GM10266 (cell line): ENCODE measurements at regions not wholly inside any gene's neighbourhood (a gene's known extent, or its start where the extent isn't known, plus 50 kb on each side); places are given as distances from the start of the nearest gene placed in this dataset.

Experiments used
- DNase-seq: peaks from one replicate; pipeline ENCODE4 v3.0.0; 2012; ENCODE audit errors: extremely low spot score
- TF ChIP-seq, protein P1 (sequence below): IDR thresholded peaks from 2 replicates; pipeline ENCODE4 v1.5.1; 2012; ENCODE audit warnings: mild to moderate bottlenecking, low read depth; ENCODE audit not compliant: control insufficient read depth, insufficient read depth; ENCODE audit errors: missing control alignments

DNA sequence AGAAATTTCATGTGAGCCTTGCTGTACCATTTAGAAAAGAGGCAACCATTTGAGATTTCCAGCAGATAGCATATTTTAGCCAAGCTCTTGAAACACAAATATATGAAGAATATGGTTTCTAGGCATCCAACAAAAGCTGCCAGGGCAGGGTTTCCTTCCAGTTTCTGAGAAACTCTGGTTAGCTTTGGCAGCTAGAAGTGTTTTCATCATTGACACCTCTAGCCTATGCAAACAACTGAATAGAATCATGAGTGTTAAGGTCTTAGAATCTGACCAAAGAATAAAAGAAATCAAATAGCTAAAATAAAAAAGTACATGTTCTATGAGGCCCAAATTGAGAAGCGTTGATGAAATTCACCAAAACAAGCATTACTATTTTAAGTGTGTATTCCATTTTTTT, 188.1 kb downstream of the TMEM167A start:
- TF ChIP-seq, protein P1, sequence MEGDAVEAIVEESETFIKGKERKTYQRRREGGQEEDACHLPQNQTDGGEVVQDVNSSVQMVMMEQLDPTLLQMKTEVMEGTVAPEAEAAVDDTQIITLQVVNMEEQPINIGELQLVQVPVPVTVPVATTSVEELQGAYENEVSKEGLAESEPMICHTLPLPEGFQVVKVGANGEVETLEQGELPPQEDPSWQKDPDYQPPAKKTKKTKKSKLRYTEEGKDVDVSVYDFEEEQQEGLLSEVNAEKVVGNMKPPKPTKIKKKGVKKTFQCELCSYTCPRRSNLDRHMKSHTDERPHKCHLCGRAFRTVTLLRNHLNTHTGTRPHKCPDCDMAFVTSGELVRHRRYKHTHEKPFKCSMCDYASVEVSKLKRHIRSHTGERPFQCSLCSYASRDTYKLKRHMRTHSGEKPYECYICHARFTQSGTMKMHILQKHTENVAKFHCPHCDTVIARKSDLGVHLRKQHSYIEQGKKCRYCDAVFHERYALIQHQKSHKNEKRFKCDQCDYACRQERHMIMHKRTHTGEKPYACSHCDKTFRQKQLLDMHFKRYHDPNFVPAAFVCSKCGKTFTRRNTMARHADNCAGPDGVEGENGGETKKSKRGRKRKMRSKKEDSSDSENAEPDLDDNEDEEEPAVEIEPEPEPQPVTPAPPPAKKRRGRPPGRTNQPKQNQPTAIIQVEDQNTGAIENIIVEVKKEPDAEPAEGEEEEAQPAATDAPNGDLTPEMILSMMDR, result no peak
- no peak for DNase-seq

DNA sequence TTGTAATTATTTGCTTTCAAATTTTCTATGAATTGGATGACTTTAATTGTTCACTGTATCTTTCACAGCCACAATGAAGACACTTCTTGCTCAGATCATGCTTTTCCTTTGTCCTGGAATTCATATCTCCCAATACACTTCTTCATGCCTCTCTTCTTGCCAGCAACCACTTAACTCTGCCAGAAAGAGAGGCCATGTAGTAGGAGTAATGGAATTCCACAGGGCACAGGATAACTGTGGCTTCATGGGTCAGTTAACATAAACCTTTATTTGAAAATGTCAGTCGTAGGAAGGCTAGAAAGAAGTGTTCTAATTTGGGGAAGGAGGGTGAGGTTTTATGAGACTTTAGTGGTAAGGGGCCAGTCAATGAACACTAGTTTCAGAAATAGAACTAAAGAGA, 190.3 kb downstream of the TMEM167A start:
- TF ChIP-seq, protein P1, result no peak
- DNase-seq, result no peak

DNA sequence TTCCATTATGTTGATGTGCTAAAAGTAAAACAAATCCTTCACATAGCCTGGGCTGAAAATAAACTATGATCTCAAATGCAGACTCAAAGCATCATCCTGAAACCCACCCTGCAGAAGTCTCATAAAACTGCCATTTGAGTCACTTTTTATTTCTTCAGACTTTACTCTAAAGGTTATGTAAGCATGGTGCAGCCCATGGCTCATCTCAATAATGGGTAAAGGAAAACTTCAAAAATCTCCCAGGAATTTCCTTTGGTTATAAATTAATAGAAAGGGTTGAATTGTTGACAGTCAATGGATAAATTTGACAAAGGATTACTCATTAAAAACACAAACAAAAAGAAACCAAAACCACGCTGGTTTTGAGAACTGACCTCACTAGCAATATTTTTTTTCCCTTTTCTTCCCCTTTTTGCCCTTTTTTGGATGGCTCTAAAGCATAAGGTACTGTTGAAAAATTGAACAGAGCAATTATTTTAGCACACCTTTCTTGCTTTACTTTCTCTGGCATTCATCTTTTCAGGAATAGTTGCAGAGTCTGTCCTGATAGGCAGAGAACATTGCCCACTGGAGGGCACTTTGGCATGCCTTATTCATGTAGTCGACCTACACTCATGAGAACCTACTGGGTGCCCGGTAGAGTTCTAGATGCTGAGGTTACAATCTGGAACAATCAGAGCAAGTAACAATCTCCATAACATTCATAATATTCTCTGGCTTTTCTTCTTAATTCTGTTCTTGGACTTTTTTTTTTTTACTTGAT, 191.4 kb downstream of the TMEM167A start:
- DNase-seq, result peak; percentile 12
- TF ChIP-seq, protein P1, result peak; percentile 48

DNA sequence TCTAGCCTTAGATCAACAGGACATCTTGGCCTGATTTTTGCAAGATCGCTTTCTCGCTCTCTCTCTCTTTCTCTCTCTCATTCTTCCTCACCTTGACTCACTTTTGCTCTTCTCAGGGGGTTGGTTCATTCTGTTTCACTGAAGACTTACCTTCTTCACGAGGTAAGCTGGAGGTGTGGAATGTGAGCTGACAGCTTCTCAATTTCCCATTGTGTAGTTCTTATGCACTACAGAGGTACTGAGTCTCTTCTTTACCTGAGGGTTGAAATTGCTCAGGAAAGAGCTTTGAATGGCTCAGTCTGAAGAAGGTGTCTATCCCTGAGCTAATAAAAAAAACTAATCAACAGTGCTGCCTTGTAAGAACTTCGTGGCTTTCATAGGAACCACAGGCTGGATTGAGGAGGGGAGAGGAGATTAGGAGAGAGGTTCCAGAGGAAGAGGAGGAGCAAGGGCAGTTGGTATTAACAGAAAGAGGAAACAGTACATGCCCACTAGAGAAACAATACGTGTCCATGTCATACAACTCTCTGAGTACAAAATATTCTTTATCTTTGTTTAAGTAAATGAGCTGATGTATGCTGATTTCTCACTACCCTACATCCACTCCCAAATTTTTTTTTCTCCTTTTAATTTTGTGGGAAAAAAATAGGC, 192.2 kb downstream of the TMEM167A start:
- DNase-seq, result no peak
- TF ChIP-seq, protein P1, result no peak

DNA sequence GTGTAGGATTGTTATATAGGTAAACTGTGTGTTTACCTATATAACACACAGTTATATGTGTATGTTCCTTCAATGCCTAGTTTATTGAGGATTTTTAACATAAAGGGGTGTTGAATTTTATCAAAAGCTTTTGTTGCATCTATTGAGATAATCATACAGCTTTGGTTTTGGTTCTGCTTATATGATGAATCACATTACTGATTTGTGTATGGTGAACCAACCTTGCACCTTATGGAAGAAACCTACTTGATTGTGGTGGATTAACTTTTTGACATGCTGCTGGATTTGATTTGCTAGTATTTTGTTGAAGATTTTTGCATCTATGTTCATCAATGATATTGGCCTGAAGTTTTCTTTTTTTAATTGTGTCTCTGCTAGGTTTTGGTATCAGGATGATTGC, 194.9 kb downstream of the TMEM167A start:
- no peak for DNase-seq
- TF ChIP-seq, protein P1, result no peak

DNA sequence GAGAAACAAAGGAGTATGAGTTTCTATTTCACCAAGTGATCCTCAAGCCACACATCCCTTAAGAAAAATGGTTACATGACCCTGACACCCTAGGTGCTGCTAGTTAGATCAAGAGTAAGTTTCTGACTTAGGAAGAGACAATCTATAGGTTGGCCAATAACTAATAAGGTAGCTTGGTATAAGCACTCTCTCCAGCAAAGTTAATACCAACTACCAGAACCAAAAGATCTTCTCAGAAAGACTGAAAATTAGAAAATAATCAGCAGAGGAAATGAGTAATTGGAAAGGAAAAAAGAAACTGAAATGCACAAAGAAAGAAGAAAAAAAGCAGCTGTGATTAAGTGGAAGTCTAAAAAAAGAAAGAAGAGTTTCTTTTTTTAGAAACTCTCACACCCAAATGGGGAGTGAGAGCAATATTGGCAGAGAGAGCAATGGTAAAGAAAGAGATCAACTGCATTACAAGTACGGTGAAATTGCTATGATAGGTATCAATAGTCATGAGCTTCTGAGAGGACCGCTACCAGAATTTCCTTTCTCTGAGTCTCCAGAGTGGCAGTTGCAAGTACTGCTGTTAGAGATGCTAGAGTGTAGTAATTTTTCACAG, 195.5 kb downstream of the TMEM167A start:
- TF ChIP-seq, protein P1, result no peak
- no peak for DNase-seq

DNA sequence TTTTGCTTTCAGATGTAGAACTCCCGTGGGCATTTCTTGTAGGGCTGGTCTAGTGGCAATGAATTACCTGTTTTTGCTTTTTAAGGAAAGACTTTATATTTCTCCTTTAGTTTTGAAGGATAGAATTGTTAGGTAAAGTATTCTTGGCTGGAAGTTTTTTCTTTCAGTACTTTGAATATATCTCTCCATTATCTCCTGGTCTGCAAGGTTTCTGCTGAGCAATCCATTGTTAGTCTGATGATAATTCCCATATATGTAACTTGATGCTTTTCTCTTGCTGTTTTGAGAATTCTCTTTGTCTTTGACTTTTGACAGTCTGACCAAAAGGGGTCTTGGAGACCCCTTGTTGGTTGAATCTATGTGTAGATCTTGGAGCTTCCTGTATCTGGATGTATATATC, 198.1 kb downstream of the TMEM167A start:
- DNase-seq, result no peak
- TF ChIP-seq, protein P1, result no peak
